ENCODE measurements at regions not wholly inside any gene's neighbourhood (a gene's known extent, or its start where the extent isn't known, plus 50 kb on each side); places are given as distances from the start of the nearest gene placed in this dataset.

- intact Hi-C loops (cut with DNase I) = no loop called here
- TF ChIP-seq CTCF (IDR thresholded peaks at IDR 0.05) = no peak
- H3K4me3 ChIP-seq = no peak overlapping the region
Observed at GRCh38 chr15:38144921-38145320, 107.7 kb upstream of the SPRED1 start.

DNA sequence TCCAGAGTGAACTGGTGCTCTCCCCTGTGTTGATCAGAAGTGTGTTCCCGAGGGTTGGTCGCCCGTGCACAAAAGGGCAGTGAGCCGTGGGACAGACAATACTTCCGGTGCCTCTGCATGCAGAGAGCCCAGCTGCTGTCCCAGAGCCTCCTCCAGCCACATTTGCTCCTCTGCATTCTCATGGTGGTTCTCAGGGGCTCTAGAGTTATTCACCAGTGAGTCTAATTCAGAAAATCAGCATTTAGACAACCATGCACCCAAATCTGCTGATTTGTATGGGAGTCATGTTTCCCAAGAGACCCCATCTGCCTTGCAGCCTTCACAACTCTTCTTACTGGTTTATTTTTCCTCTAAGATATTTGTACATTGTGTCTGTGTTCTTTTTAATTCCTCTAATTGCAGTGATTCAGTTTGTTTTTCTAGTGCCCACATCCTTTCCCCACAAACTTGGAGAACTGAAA is 107.0 kb upstream of the SPRED1 start:
- intact Hi-C loops (cut with DNase I) = no loop called here
- DNase-seq (no peak), ATAC-seq (no peak)
- Histone ChIP-seq H3K4me1 (no peaks in the 10 kb centered on the region), H3K9me3 (peaks cover 0 to 14% of the 10 kb centered on the region in 2 donors), H3K4me3 (no peak overlapping the region), H3K36me3 (no peaks in the 10 kb centered on the region), H3K27ac (no peak overlapping the region), H3K27me3 (no peaks in the 10 kb centered on the region)
- no peak for TF ChIP-seq CTCF (IDR thresholded peaks at IDR 0.05)

More at GRCh38 chr15:38144921-38145320, 107.7 kb upstream of the SPRED1 start:
- H3K4me1 ChIP-seq = no peaks in the 10 kb centered on the region
- H3K36me3 ChIP-seq = no peaks in the 10 kb centered on the region
- ATAC-seq (no peak), DNase-seq (no peak)
- peaks cover 0 to 6% of the 10 kb centered on the region in 2 donors for H3K9me3 ChIP-seq
- no peaks in the 10 kb centered on the region for H3K27me3 ChIP-seq
- H3K27ac ChIP-seq = no peak overlapping the region

GRCh38 chr15:38147246-38147645 is 105.4 kb upstream of the SPRED1 start:
- H3K9me3 ChIP-seq = peaks cover 0 to 27% of the 10 kb centered on the region in 2 donors
- intact Hi-C loops (cut with DNase I) = no loop called here

DNA sequence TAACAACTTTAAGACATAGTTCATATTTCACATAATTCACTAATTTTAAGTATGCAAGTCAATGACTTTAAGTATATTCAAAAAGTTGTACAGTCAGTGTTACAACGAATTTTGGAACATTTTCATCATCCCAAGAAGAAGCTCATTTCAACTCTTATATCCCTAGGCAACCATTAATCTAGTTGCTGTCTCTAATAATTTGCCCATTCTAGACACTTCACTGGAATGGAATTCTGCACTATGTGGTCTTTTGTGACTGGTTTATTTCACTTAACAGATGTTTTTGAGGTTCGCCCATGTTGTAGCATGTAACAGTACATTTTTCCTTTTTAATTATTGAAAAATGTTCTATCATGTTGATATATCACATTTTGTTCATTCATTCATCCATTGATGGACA is 104.2 kb upstream of the SPRED1 start:
- DNase-seq (no peak), ATAC-seq (no peak)
- intact Hi-C loops (cut with DNase I) = no loop called here
- Histone ChIP-seq H3K4me3 (no peak overlapping the region), H3K4me1 (no peaks in the 10 kb centered on the region), H3K9me3 (peaks cover 0 to 27% of the 10 kb centered on the region in 2 donors), H3K36me3 (no peaks in the 10 kb centered on the region), H3K27me3 (no peaks in the 10 kb centered on the region), H3K27ac (no peak overlapping the region)
- TF ChIP-seq CTCF (IDR thresholded peaks at IDR 0.05) = no peak

More at GRCh38 chr15:38147246-38147645, 105.4 kb upstream of the SPRED1 start:
- Histone ChIP-seq H3K4me3 (no peak overlapping the region), H3K27ac (no peak overlapping the region), H3K4me1 (no peaks in the 10 kb centered on the region), H3K27me3 (no peaks in the 10 kb centered on the region), H3K36me3 (no peaks in the 10 kb centered on the region)
- no peak for TF ChIP-seq CTCF (IDR thresholded peaks at IDR 0.05)
- DNase-seq = no peak
- ATAC-seq = no peak

GRCh38 chr15:38149315-38149714 is 103.3 kb upstream of the SPRED1 start:
- no peaks in the 10 kb centered on the region for H3K36me3 ChIP-seq
- H3K4me1 ChIP-seq = no peaks in the 10 kb centered on the region
- peaks cover 0 to 27% of the 10 kb centered on the region in 2 donors for H3K9me3 ChIP-seq
- no peak overlapping the region for H3K4me3 ChIP-seq
- DNase-seq = no peak
- ATAC-seq = no peak
- no peak for TF ChIP-seq CTCF (IDR thresholded peaks at IDR 0.05)
- intact Hi-C loops (cut with DNase I) = no loop called here
- no peaks in the 10 kb centered on the region for H3K27me3 ChIP-seq
- H3K27ac ChIP-seq = no peak overlapping the region

All from left lung (tissue), 4 donors.